Fibroblast of pulmonary artery (primary cell): ENCODE measurements at regions not wholly inside any gene's neighbourhood (a gene's known extent, or its start where the extent isn't known, plus 50 kb on each side); places are given as distances from the start of the nearest gene placed in this dataset.

ENCODE experiments used
- DNase-seq: peaks from one replicate; pipeline ENCODE4 v3.0.0-alpha.2; 2010; ENCODE audit warnings: low read depth
- H3K4me3 ChIP-seq: replicated peaks from 2 replicates; pipeline ENCODE4 v1.5.1; 2011; ENCODE audit warnings: low read depth, mild to moderate bottlenecking, control low read depth, low read length, moderate library complexity
- TF ChIP-seq, protein P1 (sequence below): IDR thresholded peaks from 2 replicates; pipeline ENCODE4 v1.5.1; 2011; ENCODE audit warnings: mild to moderate bottlenecking, control low read depth, low read length, inconsistent platforms; ENCODE audit errors: missing control alignments

DNA sequence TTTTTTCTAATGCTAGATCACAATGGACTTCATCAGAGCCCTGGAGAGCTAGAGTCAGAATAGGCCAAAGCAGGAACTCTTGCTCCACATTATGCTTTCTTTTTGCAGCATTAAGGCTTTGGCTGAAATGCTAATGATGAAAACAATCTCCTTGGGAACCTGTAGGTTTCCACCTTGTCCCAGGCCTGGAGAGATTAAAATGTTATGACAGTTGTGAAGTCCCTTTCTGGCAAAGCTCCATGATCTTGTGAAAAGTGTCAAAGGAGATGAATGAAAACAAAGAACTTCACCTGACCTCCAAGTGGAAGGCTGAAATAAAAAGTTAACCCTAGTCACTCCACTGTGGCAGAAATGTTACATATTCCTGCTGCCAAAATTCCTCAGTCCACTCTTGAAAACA, 64.0 kb upstream of the LRRC1 start:
- no peak for DNase-seq
- no peak overlapping the region for H3K4me3 ChIP-seq
- TF ChIP-seq, protein P1, sequence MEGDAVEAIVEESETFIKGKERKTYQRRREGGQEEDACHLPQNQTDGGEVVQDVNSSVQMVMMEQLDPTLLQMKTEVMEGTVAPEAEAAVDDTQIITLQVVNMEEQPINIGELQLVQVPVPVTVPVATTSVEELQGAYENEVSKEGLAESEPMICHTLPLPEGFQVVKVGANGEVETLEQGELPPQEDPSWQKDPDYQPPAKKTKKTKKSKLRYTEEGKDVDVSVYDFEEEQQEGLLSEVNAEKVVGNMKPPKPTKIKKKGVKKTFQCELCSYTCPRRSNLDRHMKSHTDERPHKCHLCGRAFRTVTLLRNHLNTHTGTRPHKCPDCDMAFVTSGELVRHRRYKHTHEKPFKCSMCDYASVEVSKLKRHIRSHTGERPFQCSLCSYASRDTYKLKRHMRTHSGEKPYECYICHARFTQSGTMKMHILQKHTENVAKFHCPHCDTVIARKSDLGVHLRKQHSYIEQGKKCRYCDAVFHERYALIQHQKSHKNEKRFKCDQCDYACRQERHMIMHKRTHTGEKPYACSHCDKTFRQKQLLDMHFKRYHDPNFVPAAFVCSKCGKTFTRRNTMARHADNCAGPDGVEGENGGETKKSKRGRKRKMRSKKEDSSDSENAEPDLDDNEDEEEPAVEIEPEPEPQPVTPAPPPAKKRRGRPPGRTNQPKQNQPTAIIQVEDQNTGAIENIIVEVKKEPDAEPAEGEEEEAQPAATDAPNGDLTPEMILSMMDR = no peak

GRCh38 chr6:53728570-53729194, 63.1 kb upstream of the KLHL31 start:
- no peak overlapping the region for H3K4me3 ChIP-seq
- peak; percentile 59 for DNase-seq
- TF ChIP-seq, protein P1 = peak; percentile 83

DNA sequence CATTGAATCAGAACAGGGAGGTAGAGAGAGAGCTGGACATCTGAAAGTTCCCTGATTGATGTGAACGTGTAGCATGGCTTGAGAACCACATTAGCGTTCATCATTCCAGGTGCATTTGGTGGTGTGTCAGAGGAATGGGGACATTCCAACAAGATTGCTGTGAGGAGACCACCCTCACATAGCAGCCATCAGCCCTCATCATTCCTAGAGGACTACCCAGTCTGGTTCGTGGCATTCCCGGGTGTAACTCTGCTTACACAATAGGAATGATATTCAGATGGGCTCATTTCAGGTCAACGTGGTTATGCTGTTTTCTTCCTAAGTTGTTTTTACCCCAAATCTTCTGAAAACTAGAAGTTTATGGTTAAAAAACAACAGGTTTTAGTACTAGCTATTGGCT, 62.2 kb upstream of the KLHL31 start:
- DNase-seq = no peak
- no peak overlapping the region for H3K4me3 ChIP-seq
- TF ChIP-seq, protein P1 = no peak

DNA sequence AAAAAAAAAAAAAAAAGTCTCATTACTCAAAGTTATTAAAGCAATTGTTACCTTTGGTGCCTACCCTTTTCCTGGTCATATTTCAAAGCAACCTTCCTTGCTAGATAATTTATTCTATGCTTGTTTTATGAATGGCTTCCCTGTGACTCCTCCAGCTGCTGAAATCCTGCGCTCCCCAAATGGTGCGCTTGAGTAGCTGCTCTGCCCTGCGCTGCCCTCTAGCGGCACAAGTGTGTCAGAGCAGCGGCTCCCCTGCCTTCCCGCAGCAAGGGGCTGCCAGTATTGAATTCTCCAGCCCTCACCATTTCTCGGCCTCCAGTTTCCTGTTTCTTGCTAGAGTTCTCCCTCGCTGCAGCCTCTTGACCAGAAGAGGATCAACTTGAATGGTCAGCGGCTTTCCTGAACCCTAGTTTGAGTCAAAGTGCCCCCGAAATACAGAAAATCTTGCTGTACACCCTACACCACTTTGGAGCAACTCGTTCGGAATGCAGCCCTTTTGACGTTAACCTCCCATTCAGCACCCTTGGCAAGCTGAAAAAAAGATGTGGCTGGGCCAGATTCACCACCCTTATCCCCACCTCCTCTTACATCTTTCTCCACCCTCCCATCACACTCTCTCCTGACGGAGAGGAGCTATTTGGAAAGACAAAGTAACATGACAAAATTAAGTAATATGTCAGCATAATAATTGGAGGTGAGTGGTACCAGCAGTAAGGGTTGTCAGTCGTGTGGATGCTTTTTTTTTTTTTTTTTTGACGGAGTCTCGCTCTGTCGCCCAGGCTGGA, 60.4 kb upstream of the KLHL31 start:
- DNase-seq = peak; percentile 73

DNA sequence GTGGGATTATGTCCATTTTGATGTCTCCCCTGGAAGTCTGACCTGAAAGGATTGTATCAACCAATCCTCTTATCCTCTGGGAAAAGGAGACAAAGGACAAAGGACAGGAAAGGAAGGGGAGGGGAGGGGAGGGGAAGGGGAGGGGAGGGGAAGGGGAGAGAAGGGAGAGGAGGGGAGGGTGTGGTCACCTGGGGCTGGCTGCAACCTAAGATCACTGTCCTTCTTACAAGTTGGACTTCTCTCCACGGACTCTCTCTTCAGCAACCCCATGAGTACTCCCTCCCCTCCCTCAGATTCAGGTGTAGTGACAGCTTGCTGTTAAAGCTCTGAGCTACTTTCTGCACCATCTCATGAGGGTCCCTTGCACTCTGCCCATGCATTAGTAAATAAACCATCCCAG, 58.9 kb upstream of the KLHL31 start:
- H3K4me3 ChIP-seq = no peak overlapping the region
- no peak for DNase-seq
- TF ChIP-seq, protein P1 = no peak

More for the DNA sequence above, 60.4 kb upstream of the KLHL31 start:
- H3K4me3 ChIP-seq = no peak overlapping the region
- TF ChIP-seq, protein P1 = peak; percentile 96

GRCh38 chr6:53723331-53723730, 57.8 kb upstream of the KLHL31 start:
- DNase-seq = no peak
- TF ChIP-seq, protein P1 = no peak
- H3K4me3 ChIP-seq = no peak overlapping the region
